K562 (cell line): ENCODE measurements at regions not wholly inside any gene's neighbourhood (a gene's known extent, or its start where the extent isn't known, plus 50 kb on each side); places are given as distances from the start of the nearest gene placed in this dataset.

Source experiments
- ATAC-seq: fragments of 200-7000 bp; cut with Tn5 transposase; 3 replicates; pipeline ENCODE4 v1.9.1; 2020; ENCODE audit warnings: moderate library complexity
- BruUV-seq: library from RNA; stranded (reverse); fragments of 400-500 nt; replicated peaks from 2 replicates; lab custom pipeline; 2021; lab: Mats Ljungman, UMichigan
- CTCF ChIA-PET: fragments of 300-600 bp; formaldehyde crosslinking; extraction: SDS; loops from one replicate; lab custom pipeline; 2021; ENCODE audit warnings: low intra/inter-chr PET ratio; lab: Yijun Ruan, JAX
- POLR2A ChIA-PET: fragments of 300-600, 350-650 bp; sonication (Branson Sonifier 250); formaldehyde crosslinking; extraction: SDS; loops from one replicate; lab custom pipeline; 2021; ENCODE audit warnings: antibody characterized with exemption, inconsistent platforms; lab: Yijun Ruan, JAX
- DNase-seq, 4 experiments: peaks; one replicate each; pipeline versions ENCODE4 v3.0.0 to v3.0.0-alpha.2; 2011 to 2018; ENCODE audit warnings: low spot score in 3 of 4, mixed read lengths in 3 of 4; ENCODE audit errors: extremely low read depth in 1 of 4
- FAIRE-seq: peaks from 2 replicates; lab custom pipeline; 2011; peaks lifted over from hg19 to GRCh38; lab: Jason Lieb, UNC
- H2AFZ ChIP-seq: 2 replicates; pipeline ENCODE4 v1.6.0; 2011; ENCODE audit warnings: low read depth, low read length, control low read depth, inconsistent platforms
- H3K27ac ChIP-seq: fragments of 200-600 bp; 3 replicates; pipeline ENCODE4 v1.8.0; 2011; ENCODE audit warnings: low read depth, mild to moderate bottlenecking, control low read depth, inconsistent platforms, low read length, moderate library complexity, mixed read lengths; ENCODE audit errors: extremely low read depth
- H3K27me3 ChIP-seq, 2 experiments: fragments of 300-600 bp in 1 of 2; 2 replicates in 1 of 2; 3 replicates in 1 of 2; pipeline versions ENCODE4 v1.6.0 to v1.8.0; 2011; ENCODE audit warnings: inconsistent platforms in 2 of 2, low read length in 2 of 2, mild to moderate bottlenecking in 1 of 2, mixed read lengths in 1 of 2, moderate library complexity in 1 of 2; ENCODE audit not compliant: control insufficient read depth in 2 of 2, insufficient read depth in 2 of 2
- H3K36me3 ChIP-seq: fragments of 300-600 bp; 3 replicates; pipeline ENCODE4 v1.8.0; 2011; ENCODE audit warnings: mild to moderate bottlenecking, low read length, inconsistent platforms; ENCODE audit not compliant: control insufficient read depth, insufficient read depth
- H3K4me1 ChIP-seq, 2 experiments: fragments of 200-600 bp in 1 of 2; replicated peaks in 1 of 2; 2 replicates in 1 of 2; 3 replicates in 1 of 2; pipeline versions ENCODE4 v1.5.1 to v1.8.0; 2011; ENCODE audit warnings: inconsistent platforms in 2 of 2, low read length in 2 of 2, mild to moderate bottlenecking in 1 of 2, mixed read lengths in 1 of 2, moderate library complexity in 1 of 2; ENCODE audit not compliant: control insufficient read depth in 2 of 2, insufficient read depth in 2 of 2
- H3K4me2 ChIP-seq: 2 replicates; pipeline ENCODE4 v1.6.1; 2011; ENCODE audit warnings: low read length, control low read depth, inconsistent platforms, mixed read lengths; ENCODE audit not compliant: insufficient read depth
- H3K4me3 ChIP-seq: fragments of 200-600 bp; sonication (generic), shearing (Covaris generic); 2 replicates; pipeline ENCODE4 v1.5.1; 2016; ENCODE audit warnings: control low read depth, inconsistent platforms
- H3K79me2 ChIP-seq: fragments of 200-600 bp; 3 replicates; pipeline ENCODE4 v1.8.0; 2011; ENCODE audit warnings: low read length, inconsistent platforms; ENCODE audit not compliant: control insufficient read depth, insufficient read depth
- H3K9ac ChIP-seq, 2 experiments: 2 replicates each; pipeline versions ENCODE4 v1.6.0 to v1.6.1; 2011; ENCODE audit warnings: low read depth in 2 of 2, low read length in 2 of 2, control low read depth in 1 of 2, inconsistent platforms in 1 of 2, mild to moderate bottlenecking in 1 of 2, mixed read lengths in 1 of 2; ENCODE audit not compliant: insufficient read depth in 1 of 2
- H3K9me1 ChIP-seq: one replicate; pipeline ENCODE4 v1.6.0; 2011; ENCODE audit warnings: inconsistent platforms, mild to moderate bottlenecking, low read length, moderate library complexity; ENCODE audit not compliant: control insufficient read depth, insufficient read depth
- H3K9me3 ChIP-seq: replicated peaks from 2 replicates; pipeline ENCODE4 v1.5.1; 2011; ENCODE audit warnings: low read depth, low read length, inconsistent platforms; ENCODE audit not compliant: control insufficient read depth, insufficient read depth
- H4K20me1 ChIP-seq: replicated peaks from 2 replicates; pipeline ENCODE4 v1.6.1; 2011; ENCODE audit warnings: low read length, inconsistent platforms, mixed read lengths; ENCODE audit not compliant: control insufficient read depth, insufficient read depth
- ATF2 ChIP-seq: sonication (generic); formaldehyde crosslinking; IDR thresholded peaks from 2 replicates; pipeline ENCODE4 v1.8.1; 2022; ENCODE audit warnings: missing genetic modification reagents
- BCL6 ChIP-seq: fragments of 250-450 bp; sonication (Bioruptor Pico); IDR thresholded peaks from 2 replicates; pipeline ENCODE4 v1.4.0; 2020
- CCAR2 ChIP-seq: fragments of 200-400 bp; formaldehyde crosslinking; IDR thresholded peaks from 2 replicates; pipeline ENCODE4 v1.6.1; 2017; ENCODE audit warnings: mild to moderate bottlenecking, low read depth, low read length
- CHD1 ChIP-seq: fragments of 200-600 bp; sonication (generic); IDR thresholded peaks from one replicate; pipeline ENCODE4 v1.6.1; 2012; ENCODE audit warnings: mild to moderate bottlenecking, moderate library complexity, low read length, inconsistent platforms
- HEY1 ChIP-seq: fragments of 250-450 bp; sonication (Bioruptor Pico); IDR thresholded peaks from 2 replicates; pipeline ENCODE4 v1.5.0; 2020; ENCODE audit warnings: mild to moderate bottlenecking, moderate library complexity, borderline replicate concordance
- MTA2 ChIP-seq: fragments of 450-650 bp; IDR thresholded peaks from 2 replicates; pipeline ENCODE4 v1.6.1; 2016; ENCODE audit warnings: low read depth
- MXI1 ChIP-seq: IDR thresholded peaks from 2 replicates; pipeline ENCODE4 v1.6.1; 2011; ENCODE audit warnings: low read depth, mild to moderate bottlenecking, improper control_type of control experiment, low read length
- NELFE ChIP-seq: IDR thresholded peaks from 2 replicates; pipeline ENCODE4 v1.6.1; 2011; ENCODE audit warnings: mild to moderate bottlenecking; ENCODE audit not compliant: insufficient read depth, insufficient read length
- RBM34 ChIP-seq: fragments of 200-400 bp; formaldehyde crosslinking; IDR thresholded peaks from 2 replicates; pipeline ENCODE4 v1.6.1; 2018; ENCODE audit warnings: low read length, borderline replicate concordance; ENCODE audit not compliant: insufficient read depth
- ZNF609 ChIP-seq: sonication (generic); formaldehyde crosslinking; IDR thresholded peaks from 2 replicates; pipeline ENCODE4 v1.8.1; 2023; ENCODE audit warnings: missing genetic modification reagents, mild to moderate bottlenecking, borderline replicate concordance
- ZNF696 ChIP-seq: fragments of 250-450 bp; sonication (Bioruptor Pico); conservative IDR thresholded peaks from 2 replicates; pipeline ENCODE4 v1.4.0; 2020; ENCODE audit warnings: mild to moderate bottlenecking, moderate library complexity
- WGBS: fragments of 100-300 bp; shearing (Covaris generic); methylation state at CpG from one replicate; pipeline ENCODE4 v1.1.6; 2016; ENCODE audit warnings: low coverage, mixed read lengths; ENCODE audit not compliant: insufficient coverage; ENCODE audit errors: missing lambda C conversion rate; 5-methylcytosine and 5-hydroxymethylcytosine counted together
- in situ Hi-C: fragments of 300-500 bp; cut with MboI; formaldehyde crosslinking; loops from 4 replicates; pipeline ENCODE4 v1.15.0; 2018; ENCODE audit warnings: inconsistent platforms, mixed read lengths
- intact Hi-C: fragments of 100-400 bp; cut with micrococcal nuclease; formaldehyde crosslinking; loops from 2 replicates; pipeline ENCODE4 v1.14.2; 2022
- TF ChIP-seq, protein P1 (sequence below): fragments of 450-650 bp; IDR thresholded peaks from 2 replicates; pipeline ENCODE4 v1.6.1; 2016; ENCODE audit warnings: missing biosample characterization, missing genetic modification characterization
- TF ChIP-seq, protein P2 (sequence below): sonication (generic); formaldehyde crosslinking; IDR thresholded peaks from 2 replicates; pipeline ENCODE4 v1.8.0; 2022; ENCODE audit warnings: missing genetic modification reagents, mild to moderate bottlenecking, borderline replicate concordance

DNA sequence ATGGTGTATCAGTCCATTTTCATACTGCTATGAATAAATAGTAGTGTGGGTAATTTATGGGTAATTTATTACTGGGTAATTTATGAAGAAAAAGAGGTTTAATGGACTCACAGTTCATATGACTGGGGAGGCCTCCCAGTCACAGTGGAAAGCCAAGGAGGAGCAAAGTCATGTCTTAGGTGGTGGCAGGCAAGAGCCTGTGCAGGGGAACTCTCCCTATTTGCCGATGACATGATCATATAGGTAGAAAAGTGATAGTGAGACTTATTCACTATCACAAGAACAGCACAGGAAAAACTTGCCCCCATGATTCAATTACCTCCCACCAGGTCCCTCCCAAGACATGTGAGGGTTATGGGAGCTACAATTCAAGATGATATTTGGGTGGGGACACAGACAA lies 1137.7 kb downstream of the UQCRFS1 start:
- no peaks in the 10 kb centered on the region for H4K20me1 ChIP-seq
- H3K4me2 ChIP-seq = no peak overlapping the region
- no peaks in the 10 kb centered on the region for H3K36me3 ChIP-seq
- in situ Hi-C loops = no loop called here
- H3K9me1 ChIP-seq = no peaks in the 10 kb centered on the region
- BruUV-seq = no TSS peak
- intact Hi-C loops = no loop called here
- ChIA-PET POLR2A (no interaction called here), CTCF (no interaction called here)
- H3K79me2 ChIP-seq = no peaks in the 10 kb centered on the region; the same call in 2 of the 3 replicates
- no peak overlapping the region for H3K9ac ChIP-seq
- ATAC-seq (no peak), FAIRE-seq (no peak), DNase-seq (no peak)
- no peaks in the 10 kb centered on the region for H3K27me3 ChIP-seq
- H2AFZ ChIP-seq = no peak overlapping the region
- H3K4me3 ChIP-seq = no peak overlapping the region
- H3K4me1 ChIP-seq = no peaks in the 10 kb centered on the region
- no peak overlapping the region for H3K27ac ChIP-seq
- no peaks in the 10 kb centered on the region for H3K9me3 ChIP-seq
- 6% methylated on average over 1 of the region's 1 CpG for WGBS
- no peak for TF ChIP-seq ZNF609 (CRISPR knock-in tag)
- no peak for TF ChIP-seq RBM34
- no peak for TF ChIP-seq ZNF696
- TF ChIP-seq, protein P1, sequence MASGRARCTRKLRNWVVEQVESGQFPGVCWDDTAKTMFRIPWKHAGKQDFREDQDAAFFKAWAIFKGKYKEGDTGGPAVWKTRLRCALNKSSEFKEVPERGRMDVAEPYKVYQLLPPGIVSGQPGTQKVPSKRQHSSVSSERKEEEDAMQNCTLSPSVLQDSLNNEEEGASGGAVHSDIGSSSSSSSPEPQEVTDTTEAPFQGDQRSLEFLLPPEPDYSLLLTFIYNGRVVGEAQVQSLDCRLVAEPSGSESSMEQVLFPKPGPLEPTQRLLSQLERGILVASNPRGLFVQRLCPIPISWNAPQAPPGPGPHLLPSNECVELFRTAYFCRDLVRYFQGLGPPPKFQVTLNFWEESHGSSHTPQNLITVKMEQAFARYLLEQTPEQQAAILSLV (tag) = no peak
- TF ChIP-seq, protein P2, sequence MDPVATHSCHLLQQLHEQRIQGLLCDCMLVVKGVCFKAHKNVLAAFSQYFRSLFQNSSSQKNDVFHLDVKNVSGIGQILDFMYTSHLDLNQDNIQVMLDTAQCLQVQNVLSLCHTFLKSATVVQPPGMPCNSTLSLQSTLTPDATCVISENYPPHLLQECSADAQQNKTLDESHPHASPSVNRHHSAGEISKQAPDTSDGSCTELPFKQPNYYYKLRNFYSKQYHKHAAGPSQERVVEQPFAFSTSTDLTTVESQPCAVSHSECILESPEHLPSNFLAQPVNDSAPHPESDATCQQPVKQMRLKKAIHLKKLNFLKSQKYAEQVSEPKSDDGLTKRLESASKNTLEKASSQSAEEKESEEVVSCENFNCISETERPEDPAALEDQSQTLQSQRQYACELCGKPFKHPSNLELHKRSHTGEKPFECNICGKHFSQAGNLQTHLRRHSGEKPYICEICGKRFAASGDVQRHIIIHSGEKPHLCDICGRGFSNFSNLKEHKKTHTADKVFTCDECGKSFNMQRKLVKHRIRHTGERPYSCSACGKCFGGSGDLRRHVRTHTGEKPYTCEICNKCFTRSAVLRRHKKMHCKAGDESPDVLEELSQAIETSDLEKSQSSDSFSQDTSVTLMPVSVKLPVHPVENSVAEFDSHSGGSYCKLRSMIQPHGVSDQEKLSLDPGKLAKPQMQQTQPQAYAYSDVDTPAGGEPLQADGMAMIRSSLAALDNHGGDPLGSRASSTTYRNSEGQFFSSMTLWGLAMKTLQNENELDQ (CRISPR knock-in tag) = no peak
- TF ChIP-seq CCAR2 = no peak
- TF ChIP-seq CHD1 = no peak
- TF ChIP-seq HEY1 (CRISPR knock-in tag) = no peak
- TF ChIP-seq BCL6 (CRISPR knock-in tag) = no peak
- TF ChIP-seq MXI1 = no peak
- no peak for TF ChIP-seq MTA2
- no peak for TF ChIP-seq ATF2 (CRISPR knock-in tag)
- TF ChIP-seq NELFE = no peak
